Naive B cell (primary cell): ENCODE measurements at regions not wholly inside any gene's neighbourhood (a gene's known extent, or its start where the extent isn't known, plus 50 kb on each side); places are given as distances from the start of the nearest gene placed in this dataset.
A peak's percentile ranks its signal among the peaks of the same experiment; 100 is the strongest.
"Not testable (repeated sequence)": the region's sequence is repeated elsewhere in the genome, so short reads cannot be mapped to it uniquely, and the experiment has no call there.

Source experiments
- ATAC-seq, 2 donors: fragments of 150-1000 bp; cut with Tn5 transposase; 2 replicates each; pipeline ENCODE4 v1.10.0; 2021; ENCODE audit warnings: low read depth in 2 of 2, mild to moderate bottlenecking in 2 of 2, moderate library complexity in 2 of 2
- DNase-seq: peaks from one replicate; pipeline ENCODE4 v3.0.0; 2022
- H3K27ac Mint-ChIP-seq, 6 donors: one replicate each; pipeline ENCODE4 v1.8.0; 2020 to 2022; ENCODE audit warnings: mild to moderate bottlenecking in 6 of 6, mixed read lengths in 6 of 6, moderate library complexity in 5 of 6, inconsistent platforms in 2 of 6
- H3K27me3 Mint-ChIP-seq, 3 donors: one replicate each; pipeline ENCODE4 v1.8.0; 2021 to 2022; ENCODE audit warnings: mixed read lengths in 3 of 3, mild to moderate bottlenecking in 1 of 3
- H3K36me3 Mint-ChIP-seq, 2 donors: one replicate each; pipeline ENCODE4 v1.8.0; 2020 to 2022; ENCODE audit warnings: mixed read lengths in 2 of 2, inconsistent platforms in 1 of 2, mild to moderate bottlenecking in 1 of 2
- H3K4me1 Mint-ChIP-seq, 3 donors: one replicate each; pipeline ENCODE4 v1.8.0; 2020 to 2022; ENCODE audit warnings: mixed read lengths in 3 of 3, inconsistent platforms in 1 of 3, mild to moderate bottlenecking in 1 of 3, moderate library complexity in 1 of 3
- H3K4me3 Mint-ChIP-seq, 8 donors: one replicate each; pipeline ENCODE4 v1.8.0; 2020 to 2022; ENCODE audit warnings: mild to moderate bottlenecking in 8 of 8, mixed read lengths in 8 of 8, moderate library complexity in 8 of 8, inconsistent platforms in 2 of 8
- H3K9me3 Mint-ChIP-seq, 7 donors: one replicate each; pipeline ENCODE4 v1.8.0; 2020 to 2022; ENCODE audit warnings: mixed read lengths in 7 of 7, mild to moderate bottlenecking in 5 of 7, inconsistent platforms in 2 of 7, moderate library complexity in 1 of 7

GRCh38 chr2:145910416-145910815 lies 1390.5 kb upstream of the ZEB2 start:
- Mint-ChIP-seq H3K27me3 (no peaks in the 10 kb centered on the region), H3K4me3 (no peak overlapping the region), H3K36me3 (no peaks in the 10 kb centered on the region), H3K9me3 (no peaks in the 10 kb centered on the region), H3K4me1 (peaks cover 3 to 5% (median 4%) of the 10 kb centered on the region in 3 donors), H3K27ac (peak overlapping the region in 1 of 6 donors; percentile 34)
- ATAC-seq (peak; percentile 30 to 43), DNase-seq (no peak)

GRCh38 chr2:145909766-145910165 lies 1389.8 kb upstream of the ZEB2 start:
- Mint-ChIP-seq H3K27me3 (no peaks in the 10 kb centered on the region), H3K9me3 (no peaks in the 10 kb centered on the region), H3K4me3 (no peak overlapping the region), H3K36me3 (no peaks in the 10 kb centered on the region), H3K27ac (no peak overlapping the region), H3K4me1 (peaks cover 3 to 5% (median 4%) of the 10 kb centered on the region in 3 donors)
- DNase-seq = no peak
- ATAC-seq = no peak

GRCh38 chr2:145909175-145909755 lies 1389.3 kb upstream of the ZEB2 start:
- no peaks in the 10 kb centered on the region for H3K27me3 Mint-ChIP-seq
- H3K9me3 Mint-ChIP-seq = no peaks in the 10 kb centered on the region
- no peaks in the 10 kb centered on the region for H3K36me3 Mint-ChIP-seq
- ATAC-seq (no peak), DNase-seq (no peak)
- peaks cover 3 to 5% (median 4%) of the 10 kb centered on the region in 3 donors for H3K4me1 Mint-ChIP-seq
- H3K27ac Mint-ChIP-seq = no peak overlapping the region
- H3K4me3 Mint-ChIP-seq = no peak overlapping the region

- Mint-ChIP-seq H3K4me1 (peaks cover 3 to 5% (median 4%) of the 10 kb centered on the region in 3 donors), H3K9me3 (peaks cover 3 to 17% (median 6%) of the 10 kb centered on the region in 7 donors), H3K4me3 (no peak overlapping the region), H3K27me3 (no peaks in the 10 kb centered on the region), H3K27ac (no peak overlapping the region), H3K36me3 (peaks cover 0 to 7% of the 10 kb centered on the region in 2 donors)
- ATAC-seq (no peak), DNase-seq (no peak)
Measured at GRCh38 chr2:145906354-145906753, 1386.4 kb upstream of the ZEB2 start.

- DNase-seq (no peak), ATAC-seq (no peak)
- Mint-ChIP-seq H3K4me3 (no peak overlapping the region), H3K9me3 (peaks cover 3 to 24% (median 6%) of the 10 kb centered on the region in 7 donors), H3K27ac (no peak overlapping the region), H3K4me1 (peaks cover 0 to 3% (median 1%) of the 10 kb centered on the region in 3 donors), H3K27me3 (peaks cover 0 to 5% (median 0%) of the 10 kb centered on the region in 3 donors), H3K36me3 (peaks cover 0 to 7% of the 10 kb centered on the region in 2 donors)
Measured at GRCh38 chr2:145905371-145905770, 1385.5 kb upstream of the ZEB2 start.

- ATAC-seq (no peak), DNase-seq (no peak)
- Mint-ChIP-seq H3K4me3 (no peak overlapping the region), H3K27ac (no peak overlapping the region), H3K9me3 (peaks cover 2 to 15% (median 6%) of the 10 kb centered on the region in 7 donors), H3K27me3 (peaks cover 0 to 5% (median 0%) of the 10 kb centered on the region in 3 donors), H3K4me1 (no peaks in the 10 kb centered on the region), H3K36me3 (peaks cover 0 to 7% of the 10 kb centered on the region in 2 donors)
Measured at GRCh38 chr2:145897151-145897550, 1377.2 kb upstream of the ZEB2 start.

- H3K27ac Mint-ChIP-seq = no peak overlapping the region
- no peak overlapping the region for H3K4me3 Mint-ChIP-seq
- peaks cover 0 to 6% (median 0%) of the 10 kb centered on the region in 3 donors for H3K27me3 Mint-ChIP-seq
- DNase-seq = no peak
- no peaks in the 10 kb centered on the region for H3K4me1 Mint-ChIP-seq
- ATAC-seq = no peak
- H3K36me3 Mint-ChIP-seq = no peaks in the 10 kb centered on the region
- no peaks in the 10 kb centered on the region for H3K9me3 Mint-ChIP-seq
Measured at GRCh38 chr2:145887915-145888314, 1368.0 kb upstream of the ZEB2 start.

- H3K36me3 Mint-ChIP-seq, ATAC-seq: not testable (repeated sequence)
Measured at GRCh38 chr2:145880997-145881396, 1361.1 kb upstream of the ZEB2 start.

GRCh38 chr2:145875016-145875415 lies 1355.1 kb upstream of the ZEB2 start:
- H3K9me3 Mint-ChIP-seq = peaks cover 0 to 4% (median 0%) of the 10 kb centered on the region in 7 donors
- ATAC-seq = no peak
- no peaks in the 10 kb centered on the region for H3K36me3 Mint-ChIP-seq

More at GRCh38 chr2:145880997-145881396, 1361.1 kb upstream of the ZEB2 start:
- DNase-seq, H3K9me3 Mint-ChIP-seq, H3K27ac Mint-ChIP-seq, H3K4me3 Mint-ChIP-seq, H3K27me3 Mint-ChIP-seq, H3K4me1 Mint-ChIP-seq: not testable (repeated sequence)

GRCh38 chr2:145874466-145874865 lies 1354.5 kb upstream of the ZEB2 start:
- H3K4me3 Mint-ChIP-seq = no peak overlapping the region
- H3K9me3 Mint-ChIP-seq = peaks cover 0 to 4% (median 0%) of the 10 kb centered on the region in 7 donors
- DNase-seq = no peak

More at GRCh38 chr2:145875016-145875415, 1355.1 kb upstream of the ZEB2 start:
- DNase-seq = no peak
- Mint-ChIP-seq H3K4me3 (no peak overlapping the region), H3K27ac (no peak overlapping the region), H3K4me1 (no peaks in the 10 kb centered on the region), H3K27me3 (peaks cover 7 to 18% (median 9%) of the 10 kb centered on the region in 3 donors)

GRCh38 chr2:145864501-145864900 lies 1344.6 kb upstream of the ZEB2 start:
- Mint-ChIP-seq H3K9me3 (no peaks in the 10 kb centered on the region), H3K27me3 (no peaks in the 10 kb centered on the region), H3K27ac (no peak overlapping the region), H3K36me3 (no peaks in the 10 kb centered on the region), H3K4me1 (no peaks in the 10 kb centered on the region), H3K4me3 (no peak overlapping the region)
- no peak for ATAC-seq
- DNase-seq = no peak

More at GRCh38 chr2:145874466-145874865, 1354.5 kb upstream of the ZEB2 start:
- ATAC-seq = no peak
- Mint-ChIP-seq H3K4me1 (no peaks in the 10 kb centered on the region), H3K27me3 (peaks cover 7 to 18% (median 9%) of the 10 kb centered on the region in 3 donors), H3K27ac (no peak overlapping the region), H3K36me3 (no peaks in the 10 kb centered on the region)

GRCh38 chr2:145861940-145862339 lies 1342.0 kb upstream of the ZEB2 start:
- Mint-ChIP-seq H3K9me3 (no peaks in the 10 kb centered on the region), H3K27me3 (no peaks in the 10 kb centered on the region), H3K36me3 (no peaks in the 10 kb centered on the region), H3K27ac (no peak overlapping the region), H3K4me1 (no peaks in the 10 kb centered on the region), H3K4me3 (no peak overlapping the region)
- ATAC-seq (no peak), DNase-seq (no peak)

GRCh38 chr2:145860083-145860482 lies 1340.2 kb upstream of the ZEB2 start:
- no peak for ATAC-seq

GRCh38 chr2:145855142-145855541 lies 1335.2 kb upstream of the ZEB2 start:
- Mint-ChIP-seq H3K27me3 (peaks cover 0 to 16% (median 10%) of the 10 kb centered on the region in 3 donors), H3K4me3 (no peak overlapping the region), H3K36me3 (no peaks in the 10 kb centered on the region), H3K27ac (no peak overlapping the region), H3K4me1 (no peaks in the 10 kb centered on the region), H3K9me3 (peaks cover 0 to 2% (median 0%) of the 10 kb centered on the region in 7 donors)
- DNase-seq = no peak
- no peak for ATAC-seq

More at GRCh38 chr2:145860083-145860482, 1340.2 kb upstream of the ZEB2 start:
- no peak overlapping the region for H3K27ac Mint-ChIP-seq
- H3K4me1 Mint-ChIP-seq = no peaks in the 10 kb centered on the region
- no peak for DNase-seq
- H3K27me3 Mint-ChIP-seq = peaks cover 0 to 8% (median 7%) of the 10 kb centered on the region in 3 donors
- no peaks in the 10 kb centered on the region for H3K36me3 Mint-ChIP-seq
- no peak overlapping the region for H3K4me3 Mint-ChIP-seq
- H3K9me3 Mint-ChIP-seq = no peaks in the 10 kb centered on the region
